ENCODE measurements at regions not wholly inside any gene's neighbourhood (a gene's known extent, or its start where the extent isn't known, plus 50 kb on each side); places are given as distances from the start of the nearest gene placed in this dataset.

- no peak for TF ChIP-seq POLR2AphosphoS5 (IDR thresholded peaks at IDR 0.05; ENCODE audit: low read depth, low read length)
- no peak for TF ChIP-seq POLR2A (IDR thresholded peaks at IDR 0.05; ENCODE audit: low read depth, low read length)
Measured at GRCh38 chr1:116278541-116278866, 94.5 kb upstream of the ATP1A1 start.

Data from GM12892 (cell line).